Esophagus (tissue), 2 donors: ENCODE measurements at regions not wholly inside any gene's neighbourhood (a gene's known extent, or its start where the extent isn't known, plus 50 kb on each side); places are given as distances from the start of the nearest gene placed in this dataset.
"Not testable (repeated sequence)": the region's sequence is repeated elsewhere in the genome, so short reads cannot be mapped to it uniquely, and the experiment has no call there.

Source experiments
- H3K27ac ChIP-seq, 2 donors: one replicate each; pipeline ENCODE4 v1.5.1; 2013; ENCODE audit warnings: low read depth in 2 of 2, mild to moderate bottlenecking in 2 of 2, inconsistent platforms in 1 of 2, low read length in 1 of 2, moderate library complexity in 1 of 2
- H3K27me3 ChIP-seq, 2 donors: one replicate each; pipeline ENCODE4 v1.6.1; 2013; ENCODE audit warnings: low read length in 2 of 2, control low read depth in 1 of 2, mild to moderate bottlenecking in 1 of 2; ENCODE audit not compliant: insufficient read depth in 2 of 2, control insufficient read depth in 1 of 2
- H3K36me3 ChIP-seq, 2 donors: one replicate each; pipeline ENCODE4 v1.6.1; 2013; ENCODE audit warnings: low read length in 1 of 2; ENCODE audit not compliant: control insufficient read depth in 2 of 2, insufficient read depth in 2 of 2
- H3K4me1 ChIP-seq, 2 donors: one replicate each; pipeline ENCODE4 v1.6.1; 2013; ENCODE audit warnings: low read length in 1 of 2; ENCODE audit not compliant: control insufficient read depth in 2 of 2, insufficient read depth in 2 of 2
- H3K4me3 ChIP-seq, 2 donors: one replicate each; pipeline ENCODE4 v1.5.1; 2013; ENCODE audit warnings: low read length in 2 of 2, mild to moderate bottlenecking in 2 of 2, low read depth in 1 of 2, moderate library complexity in 1 of 2
- H3K9me3 ChIP-seq, 2 donors: one replicate each; pipeline ENCODE4 v1.6.1; 2013; ENCODE audit warnings: mild to moderate bottlenecking in 2 of 2, low read depth in 1 of 2, low read length in 1 of 2, moderate library complexity in 1 of 2; ENCODE audit not compliant: control insufficient read depth in 2 of 2, insufficient read depth in 1 of 2
- WGBS, 2 donors: extraction: QIAGEN DNeasy Blood & Tissue Kit; methylation state at CpG; one replicate each; pipeline ENCODE4 v1.1.7; 2013; 5-methylcytosine and 5-hydroxymethylcytosine counted together
- donor health status: healthy with polysubstance abuse.
- donor health status: Bipolar disorder and iron deficiency.

GRCh38 chr5:102114525-102115069 lies 181.5 kb downstream of the SLCO4C1 start:
- no peaks in the 10 kb centered on the region for H3K4me1 ChIP-seq
- H3K4me3 ChIP-seq = no peak overlapping the region
- no peaks in the 10 kb centered on the region for H3K36me3 ChIP-seq
- H3K27ac ChIP-seq = no peak overlapping the region
- peaks cover 0 to 3% of the 10 kb centered on the region in 2 donors for H3K9me3 ChIP-seq
- H3K27me3 ChIP-seq = no peaks in the 10 kb centered on the region
- 76 to 77% methylated on average over 9 of the region's 9 CpGs for WGBS, 2 donors

GRCh38 chr5:102107865-102108264 lies 188.2 kb downstream of the SLCO4C1 start:
- Histone ChIP-seq H3K27ac (no peak overlapping the region), H3K9me3 (no peaks in the 10 kb centered on the region), H3K4me3 (no peak overlapping the region), H3K27me3 (no peaks in the 10 kb centered on the region), H3K4me1 (no peaks in the 10 kb centered on the region), H3K36me3 (no peaks in the 10 kb centered on the region)
- 83 to 87% methylated on average over 3 of the region's 3 CpGs for WGBS, 2 donors

- H3K4me3 ChIP-seq = no peak overlapping the region
Measured at GRCh38 chr5:102106599-102106998, 189.5 kb downstream of the SLCO4C1 start.

GRCh38 chr5:102099766-102100331 lies 196.2 kb downstream of the SLCO4C1 start:
- Histone ChIP-seq H3K27ac (no peak overlapping the region), H3K4me3 (no peak overlapping the region), H3K9me3 (no peaks in the 10 kb centered on the region), H3K4me1 (no peaks in the 10 kb centered on the region), H3K36me3 (no peaks in the 10 kb centered on the region), H3K27me3 (no peaks in the 10 kb centered on the region)
- WGBS, 2 donors = 70 to 71% methylated on average over 9 of the region's 9 CpGs

More at GRCh38 chr5:102106599-102106998, 189.5 kb downstream of the SLCO4C1 start:
- Histone ChIP-seq H3K27me3 (no peaks in the 10 kb centered on the region), H3K27ac (no peak overlapping the region), H3K4me1 (no peaks in the 10 kb centered on the region), H3K36me3 (no peaks in the 10 kb centered on the region), H3K9me3 (no peaks in the 10 kb centered on the region)

- H3K4me3 ChIP-seq, H3K9me3 ChIP-seq, H3K4me1 ChIP-seq, H3K27ac ChIP-seq, H3K27me3 ChIP-seq, H3K36me3 ChIP-seq: not testable (repeated sequence)
- WGBS, 2 donors = 86 to 90% methylated on average over 6 of the region's 6 CpGs
Measured at GRCh38 chr5:102099083-102099482, 197.0 kb downstream of the SLCO4C1 start.

- H3K36me3 ChIP-seq, H3K9me3 ChIP-seq, H3K27ac ChIP-seq, H3K4me1 ChIP-seq, H3K27me3 ChIP-seq, H3K4me3 ChIP-seq: not testable (repeated sequence)
- WGBS, 2 donors = 60 to 61% methylated on average over 3 of the region's 3 CpGs
Measured at GRCh38 chr5:102098606-102099005, 197.5 kb downstream of the SLCO4C1 start.

- H3K4me1 ChIP-seq = no peaks in the 10 kb centered on the region
- no peaks in the 10 kb centered on the region for H3K27me3 ChIP-seq
- no peaks in the 10 kb centered on the region for H3K36me3 ChIP-seq
- H3K9me3 ChIP-seq = no peaks in the 10 kb centered on the region
- no peak overlapping the region for H3K27ac ChIP-seq
- no peak overlapping the region for H3K4me3 ChIP-seq
Measured at GRCh38 chr5:102090770-102091169, 205.3 kb downstream of the SLCO4C1 start.

GRCh38 chr5:102089883-102090282 lies 206.2 kb downstream of the SLCO4C1 start:
- Histone ChIP-seq H3K4me3 (no peak overlapping the region), H3K27me3 (no peaks in the 10 kb centered on the region), H3K9me3 (no peaks in the 10 kb centered on the region), H3K36me3 (no peaks in the 10 kb centered on the region), H3K4me1 (no peaks in the 10 kb centered on the region), H3K27ac (no peak overlapping the region)
- WGBS, 2 donors = 66 to 72% methylated on average over 2 of the region's 2 CpGs

- no peaks in the 10 kb centered on the region for H3K27me3 ChIP-seq
- H3K27ac ChIP-seq = no peak overlapping the region
- H3K36me3 ChIP-seq = no peaks in the 10 kb centered on the region
- WGBS, 2 donors = 69 to 71% methylated on average over 2 of the region's 2 CpGs
- H3K9me3 ChIP-seq = no peaks in the 10 kb centered on the region
- H3K4me3 ChIP-seq = no peak overlapping the region
- no peaks in the 10 kb centered on the region for H3K4me1 ChIP-seq
Measured at GRCh38 chr5:102087906-102088305, 208.2 kb downstream of the SLCO4C1 start.

GRCh38 chr5:102080288-102080687 lies 215.8 kb downstream of the SLCO4C1 start:
- no peaks in the 10 kb centered on the region for H3K4me1 ChIP-seq
- no peaks in the 10 kb centered on the region for H3K36me3 ChIP-seq
- no peak overlapping the region for H3K4me3 ChIP-seq
- H3K27ac ChIP-seq = no peak overlapping the region
- H3K27me3 ChIP-seq = no peaks in the 10 kb centered on the region
- H3K9me3 ChIP-seq = peaks cover 0 to 7% of the 10 kb centered on the region in 2 donors
- 33 to 34% methylated on average over 1 of the region's 1 CpG for WGBS, 2 donors
